OCI-LY1 (cell line): ENCODE measurements at regions not wholly inside any gene's neighbourhood (a gene's known extent, or its start where the extent isn't known, plus 50 kb on each side); places are given as distances from the start of the nearest gene placed in this dataset.

Experiments used
- H2AFZ ChIP-seq: fragments of 200-600 bp; sonication (generic), shearing (Covaris generic); 2 replicates; pipeline ENCODE4 v1.6.0; 2014; ENCODE audit warnings: antibody characterized with exemption, mild to moderate bottlenecking, low read length
- H3F3A ChIP-seq: fragments of 200-600 bp; sonication (generic), shearing (Covaris generic); 2 replicates; pipeline ENCODE4 v1.6.0; 2014; ENCODE audit warnings: mild to moderate bottlenecking, antibody characterized with exemption, low read length, moderate library complexity; ENCODE audit not compliant: insufficient read depth
- H3K27ac ChIP-seq: fragments of 200-600 bp; sonication (generic); 2 replicates; pipeline ENCODE4 v1.5.1; 2014; ENCODE audit warnings: low read length, mixed run types, mild to moderate bottlenecking, low read depth; ENCODE audit not compliant: poor library complexity, severe bottlenecking
- H3K27me3 ChIP-seq: fragments of 200-600 bp; sonication (generic); 2 replicates; pipeline ENCODE4 v1.6.0; 2014; ENCODE audit warnings: antibody characterized with exemption, mild to moderate bottlenecking, low read length, moderate library complexity; ENCODE audit not compliant: insufficient read depth
- H3K36me3 ChIP-seq: fragments of 200-600 bp; sonication (generic); 2 replicates; pipeline ENCODE4 v1.6.1; 2014; ENCODE audit warnings: mild to moderate bottlenecking, antibody characterized with exemption, low read length, moderate library complexity, mixed read lengths; ENCODE audit not compliant: insufficient read depth
- H3K4me1 ChIP-seq: fragments of 200-600 bp; sonication (generic); 2 replicates; pipeline ENCODE4 v1.5.1; 2014; ENCODE audit warnings: mild to moderate bottlenecking, low read length, moderate library complexity; ENCODE audit not compliant: insufficient read depth, severe bottlenecking
- H3K4me2 ChIP-seq: fragments of 200-600 bp; sonication (generic), shearing (Covaris generic); 2 replicates; pipeline ENCODE4 v1.6.1; 2014; ENCODE audit warnings: low read length
- H3K4me3 ChIP-seq: fragments of 200-600 bp; sonication (generic); 2 replicates; pipeline ENCODE4 v1.5.1; 2014; ENCODE audit warnings: low read length, low read depth, mild to moderate bottlenecking, mixed read lengths; ENCODE audit not compliant: poor library complexity, severe bottlenecking
- H3K79me2 ChIP-seq: fragments of 200-600 bp; shearing (Covaris generic); 2 replicates; pipeline ENCODE4 v1.6.1; 2016; ENCODE audit warnings: mixed run types, low read length, mixed read lengths; ENCODE audit not compliant: insufficient read depth
- H3K9ac ChIP-seq: fragments of 200-600 bp; sonication (generic), shearing (Covaris generic); 2 replicates; pipeline ENCODE4 v1.6.1; 2014; ENCODE audit warnings: mild to moderate bottlenecking, low read length, mixed read lengths
- H3K9me2 ChIP-seq: fragments of 200-600 bp; sonication (generic), shearing (Covaris generic); 2 replicates; pipeline ENCODE4 v1.6.1; 2014; ENCODE audit warnings: low read depth, mild to moderate bottlenecking, low read length, mixed read lengths
- H3K9me3 ChIP-seq: fragments of 200-600 bp; shearing (Covaris generic); 2 replicates; pipeline ENCODE4 v1.6.1; 2014; ENCODE audit warnings: low read length, mixed read lengths
- H4K20me1 ChIP-seq: fragments of 200-600 bp; sonication (generic), shearing (Covaris generic); 2 replicates; pipeline ENCODE4 v1.6.0; 2016; ENCODE audit warnings: mild to moderate bottlenecking, low read length; ENCODE audit not compliant: insufficient read depth
- EZH2 ChIP-seq: fragments of 200-600 bp; sonication (generic), shearing (Covaris generic); IDR thresholded peaks from 2 replicates; pipeline ENCODE4 v1.8.0; 2017; ENCODE audit warnings: borderline replicate concordance, mixed run types, mild to moderate bottlenecking, antibody characterized with exemption, low read length, moderate library complexity, mixed read lengths
- TF ChIP-seq, protein P1 (sequence below): fragments of 200-600 bp; sonication (generic), shearing (Covaris generic); IDR thresholded peaks from 2 replicates; pipeline ENCODE4 v1.5.1; 2017; ENCODE audit warnings: mild to moderate bottlenecking, antibody characterized with exemption, low read length, moderate library complexity, mixed read lengths

GRCh38 chr10:3911713-3912442 lies 126.9 kb upstream of the KLF6 start:
- H2AFZ ChIP-seq, result no peak overlapping the region
- no peaks in the 10 kb centered on the region for H3K9me3 ChIP-seq
- no peaks in the 10 kb centered on the region for H3K9me2 ChIP-seq
- no peak for TF ChIP-seq EZH2
- TF ChIP-seq, protein P1, sequence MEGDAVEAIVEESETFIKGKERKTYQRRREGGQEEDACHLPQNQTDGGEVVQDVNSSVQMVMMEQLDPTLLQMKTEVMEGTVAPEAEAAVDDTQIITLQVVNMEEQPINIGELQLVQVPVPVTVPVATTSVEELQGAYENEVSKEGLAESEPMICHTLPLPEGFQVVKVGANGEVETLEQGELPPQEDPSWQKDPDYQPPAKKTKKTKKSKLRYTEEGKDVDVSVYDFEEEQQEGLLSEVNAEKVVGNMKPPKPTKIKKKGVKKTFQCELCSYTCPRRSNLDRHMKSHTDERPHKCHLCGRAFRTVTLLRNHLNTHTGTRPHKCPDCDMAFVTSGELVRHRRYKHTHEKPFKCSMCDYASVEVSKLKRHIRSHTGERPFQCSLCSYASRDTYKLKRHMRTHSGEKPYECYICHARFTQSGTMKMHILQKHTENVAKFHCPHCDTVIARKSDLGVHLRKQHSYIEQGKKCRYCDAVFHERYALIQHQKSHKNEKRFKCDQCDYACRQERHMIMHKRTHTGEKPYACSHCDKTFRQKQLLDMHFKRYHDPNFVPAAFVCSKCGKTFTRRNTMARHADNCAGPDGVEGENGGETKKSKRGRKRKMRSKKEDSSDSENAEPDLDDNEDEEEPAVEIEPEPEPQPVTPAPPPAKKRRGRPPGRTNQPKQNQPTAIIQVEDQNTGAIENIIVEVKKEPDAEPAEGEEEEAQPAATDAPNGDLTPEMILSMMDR, result no peak
- H3K9ac ChIP-seq, result no peak overlapping the region
- H3F3A ChIP-seq, result no peaks in the 10 kb centered on the region
- H3K79me2 ChIP-seq, result no peaks in the 10 kb centered on the region
- no peaks in the 10 kb centered on the region for H4K20me1 ChIP-seq
- H3K4me1 ChIP-seq, result no peaks in the 10 kb centered on the region
- H3K27ac ChIP-seq, result no peak overlapping the region
- no peak overlapping the region for H3K4me3 ChIP-seq
- H3K27me3 ChIP-seq, result no peaks in the 10 kb centered on the region
- no peaks in the 10 kb centered on the region for H3K36me3 ChIP-seq
- no peak overlapping the region for H3K4me2 ChIP-seq

DNA sequence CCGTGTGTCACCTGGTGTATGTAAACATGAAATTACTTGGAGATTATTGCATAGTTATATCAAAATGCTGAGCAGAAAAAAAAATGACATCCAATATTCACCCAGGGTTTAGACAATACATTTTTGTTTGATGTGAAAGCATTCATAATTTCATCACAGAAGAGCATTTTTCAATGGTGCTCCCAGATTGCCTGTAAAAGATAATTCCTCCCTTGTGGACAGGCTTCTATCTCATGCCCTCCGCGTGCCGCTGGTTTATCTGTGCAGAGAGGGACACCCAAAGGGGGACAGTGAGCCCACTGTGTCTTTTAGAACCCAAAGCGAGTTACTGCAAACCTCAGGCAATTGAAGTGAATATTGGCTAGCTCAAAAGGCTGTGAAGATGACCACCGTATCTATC lies 126.2 kb upstream of the KLF6 start:
- Histone ChIP-seq H3K9me3 (no peaks in the 10 kb centered on the region), H3K27me3 (no peaks in the 10 kb centered on the region), H3K4me2 (no peak overlapping the region), H3K4me3 (no peak overlapping the region), H3K27ac (no peak overlapping the region), H3K9me2 (no peaks in the 10 kb centered on the region), H4K20me1 (no peaks in the 10 kb centered on the region), H3K9ac (no peak overlapping the region), H3K79me2 (no peaks in the 10 kb centered on the region), H3K4me1 (no peaks in the 10 kb centered on the region), H3F3A (no peaks in the 10 kb centered on the region), H2AFZ (no peak overlapping the region), H3K36me3 (no peaks in the 10 kb centered on the region)
- TF ChIP-seq EZH2, result no peak
- TF ChIP-seq, protein P1, result no peak

DNA sequence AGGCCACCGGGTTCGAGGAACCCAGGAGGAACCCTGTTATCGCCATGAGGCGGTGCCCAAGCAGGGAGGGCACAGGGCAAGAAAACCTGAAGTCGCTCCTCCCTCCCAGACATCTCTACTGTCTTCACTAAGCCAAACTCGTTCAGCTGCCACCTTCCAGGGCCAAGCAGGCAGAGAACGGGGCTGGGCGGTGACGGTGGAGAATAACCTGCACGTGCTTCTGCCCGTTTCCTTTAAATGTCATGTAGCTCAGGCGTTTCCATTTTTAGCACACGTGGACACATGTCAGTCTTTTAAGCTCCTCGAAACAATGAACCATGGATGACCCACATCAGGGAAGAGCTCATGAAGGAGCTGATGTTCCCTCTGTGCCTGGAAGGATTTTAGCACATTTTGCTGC lies 124.3 kb upstream of the KLF6 start:
- Histone ChIP-seq H3K9ac (no peak overlapping the region), H3K4me1 (no peaks in the 10 kb centered on the region), H3K36me3 (no peaks in the 10 kb centered on the region), H3F3A (no peaks in the 10 kb centered on the region), H2AFZ (no peak overlapping the region), H3K9me2 (no peaks in the 10 kb centered on the region), H3K4me2 (no peak overlapping the region), H3K4me3 (no peak overlapping the region), H3K27ac (no peak overlapping the region), H3K9me3 (no peaks in the 10 kb centered on the region), H3K79me2 (no peaks in the 10 kb centered on the region), H4K20me1 (no peaks in the 10 kb centered on the region), H3K27me3 (no peaks in the 10 kb centered on the region)
- TF ChIP-seq, protein P1, result no peak
- no peak for TF ChIP-seq EZH2
